HepG2 (cell line): ENCODE measurements at regions not wholly inside any gene's neighbourhood (a gene's known extent, or its start where the extent isn't known, plus 50 kb on each side); places are given as distances from the start of the nearest gene placed in this dataset.

Source experiments
- ATAC-seq: fragments of 200-7000 bp; cut with Tn5 transposase; 3 replicates; pipeline ENCODE4 v1.9.1; 2020; ENCODE audit warnings: mild to moderate bottlenecking, moderate library complexity
- BruUV-seq: library from RNA; stranded (reverse); fragments of 400-500 nt; replicated peaks from 2 replicates; lab custom pipeline; 2021; lab: Mats Ljungman, UMichigan
- CTCF ChIA-PET: fragments of 300-600 bp; formaldehyde crosslinking; extraction: SDS; loops from one replicate; lab custom pipeline; 2021; ENCODE audit warnings: low total read pairs, inconsistent platforms, low intra/inter-chr PET ratio; lab: Yijun Ruan, JAX
- POLR2A ChIA-PET: fragments of 350-600 bp; sonication (Branson Sonifier 250); formaldehyde crosslinking; loops from one replicate; lab custom pipeline; 2020; ENCODE audit warnings: antibody characterized with exemption, inconsistent platforms; lab: Yijun Ruan, JAX
- DNase-seq: peaks from one replicate; pipeline ENCODE4 v3.0.0-alpha.2; 2015; ENCODE audit warnings: low spot score
- FAIRE-seq: peaks from 3 replicates; lab custom pipeline; 2011; peaks lifted over from hg19 to GRCh38; lab: Jason Lieb, UNC
- H2AFZ ChIP-seq: one replicate; pipeline ENCODE4 v1.6.1; 2011; ENCODE audit warnings: low read length, inconsistent platforms
- H3K27ac ChIP-seq: fragments of 300-600 bp; 3 replicates; pipeline ENCODE4 v1.8.0; 2011; ENCODE audit warnings: mixed run types, mild to moderate bottlenecking, mixed read lengths, low read length, inconsistent platforms; ENCODE audit not compliant: insufficient read depth; ENCODE audit errors: extremely low read length
- H3K27me3 ChIP-seq, 2 experiments: fragments of 200-600 bp in 1 of 2; 2 replicates in 1 of 2; 3 replicates in 1 of 2; pipeline versions ENCODE4 v1.6.0 to v1.8.0; 2011; ENCODE audit warnings: low read length in 2 of 2, mild to moderate bottlenecking in 2 of 2, moderate library complexity in 2 of 2, inconsistent platforms in 1 of 2; ENCODE audit not compliant: insufficient read depth in 2 of 2, control insufficient read depth in 1 of 2
- H3K36me3 ChIP-seq, 2 experiments: fragments of 200-600 bp in 1 of 2; replicated peaks in 1 of 2; 2 replicates in 1 of 2; 3 replicates in 1 of 2; pipeline versions ENCODE4 v1.5.1 to v1.8.0; 2011; ENCODE audit warnings: low read length in 2 of 2, inconsistent platforms in 1 of 2; ENCODE audit not compliant: insufficient read depth in 2 of 2, control insufficient read depth in 1 of 2
- H3K4me1 ChIP-seq: 2 replicates; pipeline ENCODE4 v1.5.1; 2012; ENCODE audit warnings: low read length, inconsistent platforms; ENCODE audit not compliant: insufficient read depth
- H3K4me2 ChIP-seq: 2 replicates; pipeline ENCODE4 v1.6.0; 2011; ENCODE audit warnings: low read depth, low read length, inconsistent platforms
- H3K4me3 ChIP-seq, 3 experiments: fragments of 200-600 bp in 1 of 3; sonication (generic), shearing (Covaris generic) in 1 of 3; replicated peaks in 1 of 3; 2 replicates each; pipeline ENCODE4 v1.5.1; 2011 to 2016; ENCODE audit warnings: low read length in 3 of 3, inconsistent platforms in 2 of 3, low read depth in 2 of 3, mild to moderate bottlenecking in 2 of 3, control low read depth in 1 of 3, mixed read lengths in 1 of 3; ENCODE audit not compliant: insufficient read depth in 1 of 3
- H3K79me2 ChIP-seq: one replicate; pipeline ENCODE4 v1.6.1; 2011; ENCODE audit warnings: low read length, inconsistent platforms; ENCODE audit not compliant: insufficient read depth
- H3K9ac ChIP-seq: 2 replicates; pipeline ENCODE4 v1.6.0; 2011; ENCODE audit warnings: mild to moderate bottlenecking, low read depth, low read length, inconsistent platforms; ENCODE audit not compliant: insufficient read depth
- H3K9me3 ChIP-seq: 2 replicates; pipeline ENCODE4 v1.5.1; 2012; ENCODE audit warnings: mild to moderate bottlenecking, low read length
- H4K20me1 ChIP-seq: 2 replicates; pipeline ENCODE4 v1.6.0; 2011; ENCODE audit warnings: inconsistent platforms, mild to moderate bottlenecking, low read length, moderate library complexity; ENCODE audit not compliant: insufficient read depth
- ARNT2 ChIP-seq: sonication (generic); formaldehyde crosslinking; IDR thresholded peaks from 2 replicates; pipeline ENCODE4 v1.8.0; 2022; ENCODE audit warnings: mild to moderate bottlenecking, low read depth, missing genetic modification reagents, moderate library complexity
- CHD4 ChIP-seq: fragments of 200-600 bp; sonication (generic); IDR thresholded peaks from 2 replicates; pipeline ENCODE4 v1.7.0; 2017; ENCODE audit warnings: mild to moderate bottlenecking, low read length, borderline replicate concordance
- CREBL2 ChIP-seq: sonication (generic); formaldehyde crosslinking; IDR thresholded peaks from 2 replicates; pipeline ENCODE4 v1.8.1; 2023; ENCODE audit warnings: missing genetic modification reagents, mild to moderate bottlenecking, borderline replicate concordance
- HHEX ChIP-seq: IDR thresholded peaks from 2 replicates; pipeline ENCODE4 v1.6.1; 2016; ENCODE audit warnings: control low read depth
- HINFP ChIP-seq: sonication (generic); formaldehyde crosslinking; IDR thresholded peaks from 2 replicates; pipeline ENCODE4 v1.4.0; 2020; ENCODE audit warnings: low read depth, mild to moderate bottlenecking, missing genetic modification reagents
- IRX3 ChIP-seq: sonication (generic); formaldehyde crosslinking; IDR thresholded peaks from 2 replicates; pipeline ENCODE4 v1.8.1; 2023; ENCODE audit warnings: mild to moderate bottlenecking, low read depth, missing genetic modification reagents, borderline replicate concordance
- JUNB ChIP-seq: sonication (generic); formaldehyde crosslinking; IDR thresholded peaks from 2 replicates; pipeline ENCODE4 v1.8.0; 2022; ENCODE audit warnings: missing genetic modification reagents, mild to moderate bottlenecking, borderline replicate concordance
- SIN3B ChIP-seq: fragments of 150-350 bp; IDR thresholded peaks from 2 replicates; pipeline ENCODE4 v1.6.1; 2014; ENCODE audit warnings: low read length
- SSRP1 ChIP-seq: IDR thresholded peaks from 2 replicates; pipeline ENCODE4 v1.6.1; 2016; ENCODE audit warnings: control low read depth
- ZNF143 ChIP-seq: sonication (generic); formaldehyde crosslinking; IDR thresholded peaks from 2 replicates; pipeline ENCODE4 v1.4.0; 2020; ENCODE audit warnings: missing genetic modification reagents
- ZNF260 ChIP-seq: sonication (generic); formaldehyde crosslinking; IDR thresholded peaks from 2 replicates; pipeline ENCODE4 v1.4.0; 2020; ENCODE audit warnings: missing genetic modification reagents, low read depth, mild to moderate bottlenecking, borderline replicate concordance
- ZNF350 ChIP-seq: sonication (generic); formaldehyde crosslinking; IDR thresholded peaks from 2 replicates; pipeline ENCODE4 v1.4.0; 2020; ENCODE audit warnings: mild to moderate bottlenecking, low read depth, missing genetic modification reagents, borderline replicate concordance
- ZNF513 ChIP-seq: sonication (generic); formaldehyde crosslinking; conservative IDR thresholded peaks from 2 replicates; pipeline ENCODE4 v1.5.0; 2020; ENCODE audit warnings: missing genetic modification reagents
- ZNF580 ChIP-seq: IDR thresholded peaks from 2 replicates; pipeline ENCODE4 v1.6.1; 2016; ENCODE audit warnings: low read depth, borderline replicate concordance
- ZNF589 ChIP-seq: sonication (generic); formaldehyde crosslinking; conservative IDR thresholded peaks from 2 replicates; pipeline ENCODE4 v1.8.0; 2022; ENCODE audit warnings: mild to moderate bottlenecking, moderate library complexity, missing genetic modification reagents
- WGBS: methylation state at CpG from one replicate; pipeline ENCODE4 v1.1.6; 2017; ENCODE audit warnings: low lambda C conversion rate; 5-methylcytosine and 5-hydroxymethylcytosine counted together
- in situ Hi-C: cut with HindIII; loops from 2 replicates; pipeline ENCODE4 v1.10.0; 2017; ENCODE audit warnings: low pct_unique_long_range_greater_than_20kb; ENCODE audit not compliant: extremely low pct_ligation_motif_present
- intact Hi-C: fragments of 100-400 bp; cut with micrococcal nuclease; formaldehyde crosslinking; loops from one replicate; pipeline ENCODE4 v1.10.0; 2022; ENCODE audit not compliant: unreplicated experiment

GRCh38 chr2:198597648-198598047, 793.3 kb downstream of the PLCL1 start:
- Histone ChIP-seq H3K27me3 (no peaks in the 10 kb centered on the region), H4K20me1 (no peaks in the 10 kb centered on the region), H3K9ac (no peak overlapping the region), H3K4me3 (no peak overlapping the region), H3K27ac (no peak overlapping the region), H3K79me2 (no peaks in the 10 kb centered on the region), H3K9me3 (no peaks in the 10 kb centered on the region), H2AFZ (no peak overlapping the region), H3K4me1 (no peaks in the 10 kb centered on the region), H3K4me2 (no peak overlapping the region), H3K36me3 (no peaks in the 10 kb centered on the region)
- POLR2A ChIA-PET = no interaction called here
- FAIRE-seq = no peak
- ATAC-seq = no peak
- intact Hi-C loops (no loop called here), in situ Hi-C loops (no loop called here)
- CTCF ChIA-PET = no interaction called here
- WGBS = 12% methylated on average over 5 of the region's 5 CpGs
- no TSS peak for BruUV-seq
- DNase-seq = no peak
- TF ChIP-seq CREBL2 (CRISPR knock-in tag) (no peak), CHD4 (no peak), SIN3B (no peak)
- TF ChIP-seq, all 625 proteins: peak for 0

- no peaks in the 10 kb centered on the region for H3K9me3 ChIP-seq
- TF ChIP-seq ZNF350 (CRISPR knock-in tag) = no peak
- TF ChIP-seq ZNF580 (CRISPR knock-in tag) = no peak
- TF ChIP-seq ZNF589 = no peak
- no peak for TF ChIP-seq JUNB (CRISPR knock-in tag)
- TF ChIP-seq IRX3 (CRISPR knock-in tag) = no peak
- TF ChIP-seq HINFP (CRISPR knock-in tag) = no peak
- no peak for TF ChIP-seq ZNF143 (CRISPR knock-in tag)
- TF ChIP-seq SSRP1 = no peak
- TF ChIP-seq ZNF513 (CRISPR knock-in tag) = no peak
- no peak for TF ChIP-seq ARNT2 (CRISPR knock-in tag)
- no peak for TF ChIP-seq ZNF260 (CRISPR knock-in tag)
- no peak for TF ChIP-seq HHEX (CRISPR knock-in tag)
- TF ChIP-seq, all 625 proteins: peak for 0
- no peak for FAIRE-seq
- BruUV-seq = no TSS peak
- CTCF ChIA-PET = no interaction called here
- H3K4me3 ChIP-seq = no peak overlapping the region
- no peaks in the 10 kb centered on the region for H3K79me2 ChIP-seq
- no peaks in the 10 kb centered on the region for H3K27me3 ChIP-seq
- in situ Hi-C loops (no loop called here), intact Hi-C loops (no loop called here)
- POLR2A ChIA-PET = no interaction called here
- H3K9ac ChIP-seq = no peak overlapping the region
- no peak overlapping the region for H2AFZ ChIP-seq
- ATAC-seq = no peak
- H3K4me1 ChIP-seq = no peaks in the 10 kb centered on the region
- H4K20me1 ChIP-seq = no peaks in the 10 kb centered on the region
- H3K36me3 ChIP-seq = no peaks in the 10 kb centered on the region
- no peak overlapping the region for H3K27ac ChIP-seq
- H3K4me2 ChIP-seq = no peak overlapping the region
- DNase-seq = no peak
Measured at GRCh38 chr2:198596985-198597384, 792.6 kb downstream of the PLCL1 start.
